ENCODE measurements at regions not wholly inside any gene's neighbourhood (a gene's known extent, or its start where the extent isn't known, plus 50 kb on each side); places are given as distances from the start of the nearest gene placed in this dataset.
"Not testable (repeated sequence)": the region's sequence is repeated elsewhere in the genome, so short reads cannot be mapped to it uniquely, and the experiment has no call there.

GRCh38 chr2:36163520-36164254, 191.9 kb upstream of the CRIM1 start (continued):
- TF ChIP-seq PHF8 (conservative IDR thresholded peaks at IDR 0.05; ENCODE audit: low read depth, low read length) (no peak), RFX5 (IDR thresholded peaks at IDR 0.05; ENCODE audit: borderline replicate concordance, low read depth, low read length) (no peak), SP1 (IDR thresholded peaks at IDR 0.05; ENCODE audit: low read depth, low read length) (no peak), CBX8 (IDR thresholded peaks at IDR 0.05; ENCODE audit: borderline replicate concordance, low read depth, low read length) (no peak), NANOG (IDR thresholded peaks at IDR 0.05; ENCODE audit: insufficient read depth, low read depth, low read length, poor library complexity, severe bottlenecking) (no peak), EZH2 (IDR thresholded peaks at IDR 0.05; ENCODE audit: low read depth, low read length, severe bottlenecking) (no peak)

DNA sequence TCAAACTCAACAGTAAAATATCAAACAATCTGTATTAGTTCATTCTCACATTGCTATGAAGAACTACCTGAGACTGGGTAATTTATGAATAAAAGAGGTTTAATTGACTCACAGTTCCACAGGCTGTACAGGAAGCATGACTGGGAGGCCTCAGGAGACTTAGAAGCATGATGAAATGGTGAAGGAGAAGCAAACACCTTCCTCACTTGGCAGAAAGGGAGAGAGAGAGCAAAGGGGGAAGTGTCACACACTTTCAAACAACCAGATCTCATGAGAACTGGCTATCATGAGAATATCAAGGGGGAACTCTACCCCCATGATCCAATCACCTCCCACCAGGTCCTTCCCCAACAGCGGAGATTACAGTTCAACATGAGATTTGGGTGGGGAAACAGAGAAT, 198.5 kb upstream of the CRIM1 start:
- WGBS, 2 experiments (ENCODE audit: extremely low coverage in 1 of 2, insufficient coverage in 1 of 2, insufficient read length in 1 of 2, insufficient replicate concordance in 2 of 2, low coverage in 1 of 2, low lambda C conversion rate in 2 of 2, missing lambda C conversion rate in 1 of 2): 93% methylated on average over 1 of the region's 1 CpG; no CpG with 5 or more reads in 1 of the 2 experiments
- H3K9me3 ChIP-seq (ENCODE audit: insufficient read depth in 2 of 2, low read depth in 1 of 2, low read length in 1 of 2); H4K5ac ChIP-seq (ENCODE audit: insufficient read length, low read depth, low read length); H3K9ac ChIP-seq (replicated peaks in 1 of 4; ENCODE audit: extremely low read depth in 1 of 4, low read depth in 3 of 4, low read length in 3 of 4); FAIRE-seq; H3K14ac ChIP-seq (ENCODE audit: insufficient read length); H4K8ac ChIP-seq (ENCODE audit: extremely low read depth, insufficient read depth, low read length); H3K27ac ChIP-seq (ENCODE audit: low read depth, low read length); H3K23ac ChIP-seq (ENCODE audit: insufficient read length); H2BK15ac ChIP-seq (ENCODE audit: low read length); H3K79me1 ChIP-seq (ENCODE audit: low read depth, low read length); H3K4me2 ChIP-seq (ENCODE audit: insufficient read depth in 1 of 2, low read depth in 2 of 2, low read length in 2 of 2); H3K27me3 ChIP-seq (replicated peaks in 1 of 4; ENCODE audit: control insufficient read depth in 3 of 4, extremely low read depth in 1 of 4, insufficient read depth in 3 of 4, low read length in 3 of 4); H3K18ac ChIP-seq (ENCODE audit: extremely low read depth, low read length); H2BK120ac ChIP-seq (replicated peaks; ENCODE audit: low read depth, low read length); H3K56ac ChIP-seq (replicated peaks; ENCODE audit: insufficient read length, low read depth, low read length); H3K23me2 ChIP-seq (ENCODE audit: low read depth, low read length); H3K4me3 ChIP-seq (ENCODE audit: extremely low read depth in 1 of 4, insufficient read depth in 2 of 4, low read depth in 3 of 4, low read length in 4 of 4); H2AFZ ChIP-seq (ENCODE audit: low read length); H3K79me2 ChIP-seq (ENCODE audit: control insufficient read depth in 1 of 2, insufficient read depth in 2 of 2, low read length in 2 of 2); DNase-seq (ENCODE audit: low read depth in 1 of 2, low spot score in 2 of 2); CTCF ChIA-PET (ENCODE audit: partially characterized antibody); H2BK5ac ChIP-seq (ENCODE audit: low read depth, low read length); H2BK12ac ChIP-seq (ENCODE audit: low read depth, low read length); H2AK5ac ChIP-seq (ENCODE audit: low read depth, low read length); H3K4me1 ChIP-seq (replicated peaks in 1 of 4; ENCODE audit: control insufficient read depth in 3 of 4, insufficient read depth in 4 of 4, low read length in 3 of 4); H3K4ac ChIP-seq (replicated peaks; ENCODE audit: insufficient read length, low read depth, low read length); H4K20me1 ChIP-seq (replicated peaks in 1 of 2; ENCODE audit: control insufficient read depth in 1 of 2, insufficient read depth in 2 of 2, low read length in 2 of 2); H3K36me3 ChIP-seq (ENCODE audit: control insufficient read depth in 2 of 4, insufficient read depth in 4 of 4, low read length in 3 of 4); POLR2A ChIA-PET (ENCODE audit: partially characterized antibody); H4K91ac ChIP-seq (replicated peaks; ENCODE audit: insufficient read length, low read length); H2BK20ac ChIP-seq (ENCODE audit: low read length): not testable (repeated sequence)

Measured in H1 (cell line).